HEK293 (cell line): ENCODE measurements at regions not wholly inside any gene's neighbourhood (a gene's known extent, or its start where the extent isn't known, plus 50 kb on each side); places are given as distances from the start of the nearest gene placed in this dataset.

Experiments used
- CTCF ChIA-PET: fragments of 350-600 bp; formaldehyde crosslinking; extraction: SDS; loops from one replicate; lab custom pipeline; 2021; ENCODE audit warnings: antibody characterized with exemption; lab: Yijun Ruan, JAX
- POLR2A ChIA-PET: fragments of 300-600 bp; formaldehyde crosslinking; extraction: SDS; loops from one replicate; lab custom pipeline; 2020; ENCODE audit warnings: antibody characterized with exemption, inconsistent platforms; lab: Yijun Ruan, JAX
- H3K27ac ChIP-seq: fragments of 200-500 bp; sonication (Bioruptor generic); 2 replicates; pipeline ENCODE4 v1.5.1; 2014; ENCODE audit warnings: low read depth, low read length, control low read depth, inconsistent platforms; ENCODE audit errors: extremely low read depth
- H3K36me3 ChIP-seq, 2 experiments: fragments of 200-500 bp in 1 of 2; sonication (Bioruptor generic) in 1 of 2; 1 replicate in 1 of 2; 2 replicates in 1 of 2; pipeline ENCODE4 v1.5.1; 2014 to 2017; ENCODE audit warnings: inconsistent platforms in 2 of 2, low read length in 2 of 2; ENCODE audit not compliant: control insufficient read depth in 2 of 2, insufficient read depth in 1 of 2
- H3K4me1 ChIP-seq: fragments of 200-500 bp; sonication (Bioruptor generic); 2 replicates; pipeline ENCODE4 v1.5.1; 2014; ENCODE audit warnings: mild to moderate bottlenecking, low read length, inconsistent platforms; ENCODE audit not compliant: control insufficient read depth, insufficient read depth
- H3K4me3 ChIP-seq: 2 replicates; pipeline ENCODE4 v1.5.1; 2011; ENCODE audit warnings: low read depth, mild to moderate bottlenecking, control low read depth, low read length, moderate library complexity
- H3K9me3 ChIP-seq: fragments of 200-500 bp; sonication (Bioruptor generic); 2 replicates; pipeline ENCODE4 v1.5.1; 2014; ENCODE audit warnings: low read depth, low read length, inconsistent platforms; ENCODE audit not compliant: control insufficient read depth, insufficient read depth
- RBAK ChIP-seq: fragments of 450-650 bp; formaldehyde crosslinking; IDR thresholded peaks from 2 replicates; pipeline ENCODE4 v1.5.1; 2016; ENCODE audit warnings: missing biosample characterization, missing genetic modification characterization
- ZBTB1 ChIP-seq: fragments of 450-650 bp; formaldehyde crosslinking; IDR thresholded peaks from 2 replicates; pipeline ENCODE4 v1.5.1; 2016; ENCODE audit warnings: missing biosample characterization, missing genetic modification characterization
- ZNF146 ChIP-seq: fragments of 450-650 bp; formaldehyde crosslinking; IDR thresholded peaks from 2 replicates; pipeline ENCODE4 v1.5.1; 2016; ENCODE audit warnings: missing biosample characterization, missing genetic modification characterization
- ZNF549 ChIP-seq: fragments of 450-650 bp; IDR thresholded peaks from 2 replicates; pipeline ENCODE4 v1.5.1; 2018; ENCODE audit warnings: missing biosample characterization, missing genetic modification characterization, mild to moderate bottlenecking, inconsistent platforms, moderate library complexity
- ZNF555 ChIP-seq: fragments of 450-650 bp; formaldehyde crosslinking; conservative IDR thresholded peaks from 2 replicates; pipeline ENCODE4 v1.5.1; 2017; ENCODE audit warnings: missing biosample characterization, mild to moderate bottlenecking, missing genetic modification characterization, inconsistent platforms
- ZNF560 ChIP-seq: fragments of 450-650 bp; formaldehyde crosslinking; IDR thresholded peaks from 2 replicates; pipeline ENCODE4 v1.5.1; 2017; ENCODE audit warnings: missing biosample characterization, missing genetic modification characterization, borderline replicate concordance
- ZSCAN23 ChIP-seq: fragments of 450-650 bp; formaldehyde crosslinking; IDR thresholded peaks from 2 replicates; pipeline ENCODE4 v1.5.1; 2016; ENCODE audit warnings: missing biosample characterization, missing genetic modification characterization
- TF ChIP-seq, protein P1 (sequence below): IDR thresholded peaks from 2 replicates; pipeline ENCODE4 v1.6.1; 2011; ENCODE audit warnings: mild to moderate bottlenecking, low read depth, low read length, borderline replicate concordance
- TF ChIP-seq, protein P2 (sequence below): fragments of 450-650 bp; formaldehyde crosslinking; IDR thresholded peaks from 2 replicates; pipeline ENCODE4 v1.5.1; 2016; ENCODE audit warnings: missing biosample characterization, missing genetic modification characterization
- TF ChIP-seq, protein P3 (sequence below): fragments of 450-650 bp; formaldehyde crosslinking; IDR thresholded peaks from 2 replicates; pipeline ENCODE4 v1.5.1; 2016; ENCODE audit warnings: missing biosample characterization, missing genetic modification characterization
- TF ChIP-seq, protein P4 (sequence below): fragments of 450-650 bp; formaldehyde crosslinking; conservative IDR thresholded peaks from 2 replicates; pipeline ENCODE4 v1.5.1; 2016; ENCODE audit warnings: low read depth, missing biosample characterization, missing genetic modification characterization
- TF ChIP-seq, protein P5 (sequence below): fragments of 450-650 bp; formaldehyde crosslinking; IDR thresholded peaks from 2 replicates; pipeline ENCODE4 v1.5.1; 2017; ENCODE audit warnings: missing biosample characterization, missing genetic modification characterization
- TF ChIP-seq, protein P6 (sequence below): fragments of 450-650 bp; formaldehyde crosslinking; IDR thresholded peaks from 2 replicates; pipeline ENCODE4 v1.5.1; 2016; ENCODE audit warnings: missing biosample characterization, missing genetic modification characterization

DNA sequence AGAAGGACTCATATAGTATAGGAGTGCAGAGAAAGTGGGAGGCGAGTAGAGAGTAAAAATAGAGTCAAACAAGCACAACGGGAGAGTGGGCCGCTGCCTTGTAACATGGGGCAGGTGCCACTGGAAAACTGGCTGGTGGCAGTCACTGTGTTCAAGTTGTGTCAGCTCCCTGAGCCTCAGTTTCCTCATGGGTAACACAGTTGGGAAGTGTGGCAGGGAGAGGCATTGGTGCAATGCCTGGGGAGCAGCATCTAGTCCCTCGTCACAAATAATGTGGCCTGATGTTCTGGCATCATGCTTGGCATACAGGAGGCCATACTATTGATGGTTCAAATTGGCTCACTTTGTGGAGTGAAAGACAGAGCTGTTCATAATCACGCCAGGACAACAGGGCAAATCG, 78.9 kb upstream of the SPON1 start (continued):
- TF ChIP-seq ZNF560 (tag by site-specific recombination), result no peak
- TF ChIP-seq ZNF146 (tag by site-specific recombination), result no peak

DNA sequence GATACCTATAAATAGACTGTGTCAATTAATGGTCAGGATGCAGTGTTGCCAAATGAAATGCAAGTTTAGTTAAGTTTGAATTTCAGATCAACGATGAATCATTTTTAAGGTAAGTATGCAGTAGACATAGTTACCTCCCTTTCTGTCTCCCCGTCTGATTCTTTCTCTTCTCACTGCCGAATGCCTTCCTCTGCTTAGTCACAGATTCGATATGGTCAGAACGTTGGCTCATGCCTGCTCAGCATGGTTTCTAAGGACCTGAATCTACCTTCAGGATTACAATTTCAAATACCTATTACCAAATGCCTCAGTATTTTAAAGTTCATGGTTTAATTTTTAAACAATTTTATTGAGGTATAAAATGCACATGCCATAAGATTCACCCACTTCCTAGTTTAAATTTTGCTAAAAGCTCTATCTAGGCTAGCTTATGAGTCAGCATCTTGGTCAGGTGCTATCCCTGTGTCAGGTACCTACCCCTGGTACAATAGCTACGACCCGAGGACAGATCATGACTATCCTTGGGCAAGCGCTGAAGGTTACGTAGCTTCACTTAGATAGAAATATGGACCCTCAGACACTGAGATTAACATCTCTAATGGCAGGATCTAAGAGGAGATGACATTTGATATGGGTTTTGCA, 78.2 kb upstream of the SPON1 start:
- no peak for TF ChIP-seq ZBTB1 (tag by site-specific recombination)
- TF ChIP-seq ZSCAN23 (tag by site-specific recombination), result no peak
- no peak for TF ChIP-seq RBAK
- TF ChIP-seq, protein P1, sequence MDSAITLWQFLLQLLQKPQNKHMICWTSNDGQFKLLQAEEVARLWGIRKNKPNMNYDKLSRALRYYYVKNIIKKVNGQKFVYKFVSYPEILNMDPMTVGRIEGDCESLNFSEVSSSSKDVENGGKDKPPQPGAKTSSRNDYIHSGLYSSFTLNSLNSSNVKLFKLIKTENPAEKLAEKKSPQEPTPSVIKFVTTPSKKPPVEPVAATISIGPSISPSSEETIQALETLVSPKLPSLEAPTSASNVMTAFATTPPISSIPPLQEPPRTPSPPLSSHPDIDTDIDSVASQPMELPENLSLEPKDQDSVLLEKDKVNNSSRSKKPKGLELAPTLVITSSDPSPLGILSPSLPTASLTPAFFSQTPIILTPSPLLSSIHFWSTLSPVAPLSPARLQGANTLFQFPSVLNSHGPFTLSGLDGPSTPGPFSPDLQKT, result no peak
- TF ChIP-seq, protein P2, sequence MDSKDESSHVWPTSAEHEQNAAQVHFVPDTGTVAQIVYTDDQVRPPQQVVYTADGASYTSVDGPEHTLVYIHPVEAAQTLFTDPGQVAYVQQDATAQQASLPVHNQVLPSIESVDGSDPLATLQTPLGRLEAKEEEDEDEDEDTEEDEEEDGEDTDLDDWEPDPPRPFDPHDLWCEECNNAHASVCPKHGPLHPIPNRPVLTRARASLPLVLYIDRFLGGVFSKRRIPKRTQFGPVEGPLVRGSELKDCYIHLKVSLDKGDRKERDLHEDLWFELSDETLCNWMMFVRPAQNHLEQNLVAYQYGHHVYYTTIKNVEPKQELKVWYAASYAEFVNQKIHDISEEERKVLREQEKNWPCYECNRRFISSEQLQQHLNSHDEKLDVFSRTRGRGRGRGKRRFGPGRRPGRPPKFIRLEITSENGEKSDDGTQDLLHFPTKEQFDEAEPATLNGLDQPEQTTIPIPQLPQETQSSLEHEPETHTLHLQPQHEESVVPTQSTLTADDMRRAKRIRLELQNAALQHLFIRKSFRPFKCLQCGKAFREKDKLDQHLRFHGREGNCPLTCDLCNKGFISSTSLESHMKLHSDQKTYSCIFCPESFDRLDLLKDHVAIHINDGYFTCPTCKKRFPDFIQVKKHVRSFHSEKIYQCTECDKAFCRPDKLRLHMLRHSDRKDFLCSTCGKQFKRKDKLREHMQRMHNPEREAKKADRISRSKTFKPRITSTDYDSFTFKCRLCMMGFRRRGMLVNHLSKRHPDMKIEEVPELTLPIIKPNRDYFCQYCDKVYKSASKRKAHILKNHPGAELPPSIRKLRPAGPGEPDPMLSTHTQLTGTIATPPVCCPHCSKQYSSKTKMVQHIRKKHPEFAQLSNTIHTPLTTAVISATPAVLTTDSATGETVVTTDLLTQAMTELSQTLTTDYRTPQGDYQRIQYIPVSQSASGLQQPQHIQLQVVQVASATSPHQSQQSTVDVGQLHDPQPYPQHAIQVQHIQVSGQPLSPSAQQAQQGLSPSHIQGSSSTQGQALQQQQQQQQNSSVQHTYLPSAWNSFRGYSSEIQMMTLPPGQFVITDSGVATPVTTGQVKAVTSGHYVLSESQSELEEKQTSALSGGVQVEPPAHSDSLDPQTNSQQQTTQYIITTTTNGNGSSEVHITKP, result no peak
- TF ChIP-seq ZNF555 (tag by site-specific recombination), result no peak
- TF ChIP-seq, protein P3, sequence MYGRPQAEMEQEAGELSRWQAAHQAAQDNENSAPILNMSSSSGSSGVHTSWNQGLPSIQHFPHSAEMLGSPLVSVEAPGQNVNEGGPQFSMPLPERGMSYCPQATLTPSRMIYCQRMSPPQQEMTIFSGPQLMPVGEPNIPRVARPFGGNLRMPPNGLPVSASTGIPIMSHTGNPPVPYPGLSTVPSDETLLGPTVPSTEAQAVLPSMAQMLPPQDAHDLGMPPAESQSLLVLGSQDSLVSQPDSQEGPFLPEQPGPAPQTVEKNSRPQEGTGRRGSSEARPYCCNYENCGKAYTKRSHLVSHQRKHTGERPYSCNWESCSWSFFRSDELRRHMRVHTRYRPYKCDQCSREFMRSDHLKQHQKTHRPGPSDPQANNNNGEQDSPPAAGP (tag by site-specific recombination), result no peak
- TF ChIP-seq, protein P4, sequence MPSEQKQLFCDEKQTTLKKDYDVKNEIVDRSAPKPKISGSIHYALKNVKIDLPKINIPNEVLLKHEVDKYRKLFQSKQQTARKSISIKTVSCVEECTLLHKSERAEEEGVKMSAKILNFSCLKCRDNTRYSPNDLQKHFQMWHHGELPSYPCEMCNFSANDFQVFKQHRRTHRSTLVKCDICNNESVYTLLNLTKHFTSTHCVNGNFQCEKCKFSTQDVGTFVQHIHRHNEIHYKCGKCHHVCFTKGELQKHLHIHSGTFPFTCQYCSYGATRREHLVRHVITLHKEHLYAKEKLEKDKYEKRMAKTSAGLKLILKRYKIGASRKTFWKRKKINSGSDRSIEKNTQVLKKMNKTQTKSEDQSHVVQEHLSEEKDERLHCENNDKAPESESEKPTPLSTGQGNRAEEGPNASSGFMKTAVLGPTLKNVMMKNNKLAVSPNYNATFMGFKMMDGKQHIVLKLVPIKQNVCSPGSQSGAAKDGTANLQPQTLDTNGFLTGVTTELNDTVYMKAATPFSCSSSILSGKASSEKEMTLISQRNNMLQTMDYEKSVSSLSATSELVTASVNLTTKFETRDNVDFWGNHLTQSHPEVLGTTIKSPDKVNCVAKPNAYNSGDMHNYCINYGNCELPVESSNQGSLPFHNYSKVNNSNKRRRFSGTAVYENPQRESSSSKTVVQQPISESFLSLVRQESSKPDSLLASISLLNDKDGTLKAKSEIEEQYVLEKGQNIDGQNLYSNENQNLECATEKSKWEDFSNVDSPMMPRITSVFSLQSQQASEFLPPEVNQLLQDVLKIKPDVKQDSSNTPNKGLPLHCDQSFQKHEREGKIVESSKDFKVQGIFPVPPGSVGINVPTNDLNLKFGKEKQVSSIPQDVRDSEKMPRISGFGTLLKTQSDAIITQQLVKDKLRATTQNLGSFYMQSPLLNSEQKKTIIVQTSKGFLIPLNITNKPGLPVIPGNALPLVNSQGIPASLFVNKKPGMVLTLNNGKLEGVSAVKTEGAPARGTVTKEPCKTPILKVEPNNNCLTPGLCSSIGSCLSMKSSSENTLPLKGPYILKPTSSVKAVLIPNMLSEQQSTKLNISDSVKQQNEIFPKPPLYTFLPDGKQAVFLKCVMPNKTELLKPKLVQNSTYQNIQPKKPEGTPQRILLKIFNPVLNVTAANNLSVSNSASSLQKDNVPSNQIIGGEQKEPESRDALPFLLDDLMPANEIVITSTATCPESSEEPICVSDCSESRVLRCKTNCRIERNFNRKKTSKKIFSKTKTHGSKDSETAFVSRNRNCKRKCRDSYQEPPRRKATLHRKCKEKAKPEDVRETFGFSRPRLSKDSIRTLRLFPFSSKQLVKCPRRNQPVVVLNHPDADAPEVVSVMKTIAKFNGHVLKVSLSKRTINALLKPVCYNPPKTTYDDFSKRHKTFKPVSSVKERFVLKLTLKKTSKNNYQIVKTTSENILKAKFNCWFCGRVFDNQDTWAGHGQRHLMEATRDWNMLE (tag by site-specific recombination), result no peak
- no peak for TF ChIP-seq ZNF549 (tag by site-specific recombination)
- TF ChIP-seq, protein P5, sequence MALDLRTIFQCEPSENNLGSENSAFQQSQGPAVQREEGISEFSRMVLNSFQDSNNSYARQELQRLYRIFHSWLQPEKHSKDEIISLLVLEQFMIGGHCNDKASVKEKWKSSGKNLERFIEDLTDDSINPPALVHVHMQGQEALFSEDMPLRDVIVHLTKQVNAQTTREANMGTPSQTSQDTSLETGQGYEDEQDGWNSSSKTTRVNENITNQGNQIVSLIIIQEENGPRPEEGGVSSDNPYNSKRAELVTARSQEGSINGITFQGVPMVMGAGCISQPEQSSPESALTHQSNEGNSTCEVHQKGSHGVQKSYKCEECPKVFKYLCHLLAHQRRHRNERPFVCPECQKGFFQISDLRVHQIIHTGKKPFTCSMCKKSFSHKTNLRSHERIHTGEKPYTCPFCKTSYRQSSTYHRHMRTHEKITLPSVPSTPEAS, result no peak
- TF ChIP-seq, protein P6, sequence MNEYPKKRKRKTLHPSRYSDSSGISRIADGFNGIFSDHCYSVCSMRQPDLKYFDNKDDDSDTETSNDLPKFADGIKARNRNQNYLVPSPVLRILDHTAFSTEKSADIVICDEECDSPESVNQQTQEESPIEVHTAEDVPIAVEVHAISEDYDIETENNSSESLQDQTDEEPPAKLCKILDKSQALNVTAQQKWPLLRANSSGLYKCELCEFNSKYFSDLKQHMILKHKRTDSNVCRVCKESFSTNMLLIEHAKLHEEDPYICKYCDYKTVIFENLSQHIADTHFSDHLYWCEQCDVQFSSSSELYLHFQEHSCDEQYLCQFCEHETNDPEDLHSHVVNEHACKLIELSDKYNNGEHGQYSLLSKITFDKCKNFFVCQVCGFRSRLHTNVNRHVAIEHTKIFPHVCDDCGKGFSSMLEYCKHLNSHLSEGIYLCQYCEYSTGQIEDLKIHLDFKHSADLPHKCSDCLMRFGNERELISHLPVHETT, result no peak
- ChIA-PET CTCF (interaction anchor here (0.8 kb wide), 1 partner anchor 11 kb away, joined by 7 read pairs; no protein-coding TSS in a partner anchor), POLR2A (no interaction called here)

More for the DNA sequence above, 78.2 kb upstream of the SPON1 start:
- H3K9me3 ChIP-seq, result no peaks in the 10 kb centered on the region
- no peak overlapping the region for H3K27ac ChIP-seq
- H3K4me1 ChIP-seq, result no peaks in the 10 kb centered on the region
- no peaks in the 10 kb centered on the region for H3K36me3 ChIP-seq
- H3K4me3 ChIP-seq, result no peak overlapping the region
